ENCODE measurements at regions not wholly inside any gene's neighbourhood (a gene's known extent, or its start where the extent isn't known, plus 50 kb on each side); places are given as distances from the start of the nearest gene placed in this dataset.

GRCh38 chr1:94755675-94756074 lies 64.5 kb upstream of the SLC44A3 start:
- TF ChIP-seq POLR2A (IDR thresholded peaks at IDR 0.05; ENCODE audit: low read depth, low read length) (no peak), FOS (IDR thresholded peaks at IDR 0.05; ENCODE audit: low read depth, low read length) (peak; percentile 54; the same call in 1 of the 2 replicates), RFX5 (IDR thresholded peaks at IDR 0.05; ENCODE audit: low read depth, low read length) (no peak), RAD21 (IDR thresholded peaks at IDR 0.05; ENCODE audit: low read length) (0 out of 2 replicates have a peak, but pooled peaks have one; percentile 1)
- TF ChIP-seq, protein P1, sequence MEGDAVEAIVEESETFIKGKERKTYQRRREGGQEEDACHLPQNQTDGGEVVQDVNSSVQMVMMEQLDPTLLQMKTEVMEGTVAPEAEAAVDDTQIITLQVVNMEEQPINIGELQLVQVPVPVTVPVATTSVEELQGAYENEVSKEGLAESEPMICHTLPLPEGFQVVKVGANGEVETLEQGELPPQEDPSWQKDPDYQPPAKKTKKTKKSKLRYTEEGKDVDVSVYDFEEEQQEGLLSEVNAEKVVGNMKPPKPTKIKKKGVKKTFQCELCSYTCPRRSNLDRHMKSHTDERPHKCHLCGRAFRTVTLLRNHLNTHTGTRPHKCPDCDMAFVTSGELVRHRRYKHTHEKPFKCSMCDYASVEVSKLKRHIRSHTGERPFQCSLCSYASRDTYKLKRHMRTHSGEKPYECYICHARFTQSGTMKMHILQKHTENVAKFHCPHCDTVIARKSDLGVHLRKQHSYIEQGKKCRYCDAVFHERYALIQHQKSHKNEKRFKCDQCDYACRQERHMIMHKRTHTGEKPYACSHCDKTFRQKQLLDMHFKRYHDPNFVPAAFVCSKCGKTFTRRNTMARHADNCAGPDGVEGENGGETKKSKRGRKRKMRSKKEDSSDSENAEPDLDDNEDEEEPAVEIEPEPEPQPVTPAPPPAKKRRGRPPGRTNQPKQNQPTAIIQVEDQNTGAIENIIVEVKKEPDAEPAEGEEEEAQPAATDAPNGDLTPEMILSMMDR (conservative IDR thresholded peaks at IDR 0.05; ENCODE audit: low read depth, low read length) = no peak
